Mesenteric fat pad (tissue), 1 donor: ENCODE measurements at regions not wholly inside any gene's neighbourhood (a gene's known extent, or its start where the extent isn't known, plus 50 kb on each side); places are given as distances from the start of the nearest gene placed in this dataset.

Experiments used
- DNase-seq: peaks from one replicate; pipeline ENCODE4 v3.0.0-alpha.2; 2020; ENCODE audit warnings: low spot score
- donor health status: DM: yes; HTN: yes; CAD: no.

GRCh38 chr2:237150186-237150585 is 64.5 kb downstream of the COPS8 start:
- DNase-seq: no peak

- no peak for DNase-seq
Observed at GRCh38 chr2:237150831-237151375, 65.2 kb downstream of the COPS8 start.

- DNase-seq: no peak
Observed at GRCh38 chr2:237152361-237152760, 66.7 kb downstream of the COPS8 start.

GRCh38 chr2:237153181-237153580 is 67.5 kb downstream of the COPS8 start:
- DNase-seq: no peak

- no peak for DNase-seq
Observed at GRCh38 chr2:237154082-237154638, 68.5 kb downstream of the COPS8 start.

GRCh38 chr2:237154884-237155851 is 69.5 kb downstream of the COPS8 start:
- DNase-seq: no peak

- DNase-seq: no peak
Observed at GRCh38 chr2:237156031-237156856, 70.6 kb downstream of the COPS8 start.

GRCh38 chr2:237156857-237157779 is 71.4 kb downstream of the COPS8 start:
- no peak for DNase-seq

- no peak for DNase-seq
Observed at GRCh38 chr2:237157780-237158102, 72.1 kb downstream of the COPS8 start.

- no peak for DNase-seq
Observed at GRCh38 chr2:237158194-237158593, 72.5 kb downstream of the COPS8 start.

GRCh38 chr2:237159006-237159911 is 73.6 kb downstream of the COPS8 start:
- no peak for DNase-seq

- DNase-seq: no peak
Observed at GRCh38 chr2:237160271-237160919, 74.7 kb downstream of the COPS8 start.

- no peak for DNase-seq
Observed at GRCh38 chr2:237161189-237161588, 75.5 kb downstream of the COPS8 start.

GRCh38 chr2:237162959-237163358 is 77.3 kb downstream of the COPS8 start:
- DNase-seq: no peak

GRCh38 chr2:237164474-237165042 is 78.9 kb downstream of the COPS8 start:
- DNase-seq: no peak

GRCh38 chr2:237165405-237166276 is 80.0 kb downstream of the COPS8 start:
- DNase-seq: no peak

GRCh38 chr2:237167038-237167437 is 81.3 kb downstream of the COPS8 start:
- DNase-seq: no peak

- DNase-seq: no peak
Observed at GRCh38 chr2:237167934-237168333, 82.2 kb downstream of the COPS8 start.
